Cardiac muscle cell (in vitro differentiated cells and primary cell): ENCODE measurements at regions not wholly inside any gene's neighbourhood (a gene's known extent, or its start where the extent isn't known, plus 50 kb on each side); places are given as distances from the start of the nearest gene placed in this dataset.

Source experiments
- DNase-seq, 2 donors: peaks; one replicate each; pipeline versions ENCODE4 v3.0.0 to v3.0.0-alpha.2; 2010 to 2017; ENCODE audit warnings: low read depth in 1 of 2, low spot score in 1 of 2
- H3K27ac ChIP-seq: fragments of 200-600 bp; sonication (generic); 2 replicates; pipeline ENCODE4 v1.5.1; 2016
- H3K27me3 ChIP-seq: fragments of 200-600 bp; sonication (generic); 2 replicates; pipeline ENCODE4 v1.6.0; 2016; ENCODE audit warnings: control low read depth
- H3K36me3 ChIP-seq: fragments of 200-600 bp; sonication (generic); 2 replicates; pipeline ENCODE4 v1.5.1; 2016; ENCODE audit warnings: control low read depth
- H3K4me1 ChIP-seq: fragments of 200-600 bp; sonication (generic); 2 replicates; pipeline ENCODE4 v1.8.1; 2017; ENCODE audit warnings: low read depth, mild to moderate bottlenecking, mixed run types
- H3K4me3 ChIP-seq: fragments of 200-600 bp; sonication (generic); 2 replicates; pipeline ENCODE4 v1.5.1; 2016; ENCODE audit warnings: mild to moderate bottlenecking
- H3K9me3 ChIP-seq: fragments of 200-600 bp; sonication (generic); 2 replicates; pipeline ENCODE4 v1.5.1; 2017; ENCODE audit warnings: low read depth, mild to moderate bottlenecking, control low read depth
- CTCF ChIP-seq: IDR thresholded peaks from 2 replicates; pipeline ENCODE4 v1.5.1; 2012; ENCODE audit warnings: low read depth, mild to moderate bottlenecking, low read length

- DNase-seq: no peak
- TF ChIP-seq CTCF: no peak
- Histone ChIP-seq H3K4me1 (no peaks in the 10 kb centered on the region), H3K9me3 (no peaks in the 10 kb centered on the region), H3K36me3 (no peaks in the 10 kb centered on the region), H3K27me3 (no peaks in the 10 kb centered on the region), H3K27ac (no peak overlapping the region), H3K4me3 (no peak overlapping the region)
Measured at GRCh38 chr4:98771959-98772632, 113.7 kb upstream of the TSPAN5 start.

DNA sequence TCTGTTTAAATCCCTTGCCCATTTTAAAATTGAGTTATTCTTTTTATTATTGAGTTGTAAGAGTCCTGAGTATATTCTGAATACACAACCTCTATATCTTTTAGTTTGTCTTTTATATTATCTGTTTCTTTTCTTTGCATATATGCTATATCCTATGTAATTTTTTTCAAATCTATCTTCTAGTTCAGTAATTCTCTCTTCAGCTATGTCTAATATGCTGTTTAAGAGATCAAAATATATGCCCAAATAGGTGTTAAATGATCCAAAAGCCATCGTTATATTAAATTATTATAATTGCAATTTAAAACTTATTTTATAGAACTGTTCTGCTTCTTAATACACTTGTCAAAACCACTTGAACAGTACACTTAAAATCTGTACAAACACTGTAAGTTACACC lies 107.4 kb upstream of the TSPAN5 start:
- Histone ChIP-seq H3K27ac (no peak overlapping the region), H3K4me3 (no peak overlapping the region), H3K9me3 (no peaks in the 10 kb centered on the region), H3K36me3 (no peaks in the 10 kb centered on the region), H3K4me1 (no peaks in the 10 kb centered on the region), H3K27me3 (no peaks in the 10 kb centered on the region)
- TF ChIP-seq CTCF: no peak
- DNase-seq: no peak

DNA sequence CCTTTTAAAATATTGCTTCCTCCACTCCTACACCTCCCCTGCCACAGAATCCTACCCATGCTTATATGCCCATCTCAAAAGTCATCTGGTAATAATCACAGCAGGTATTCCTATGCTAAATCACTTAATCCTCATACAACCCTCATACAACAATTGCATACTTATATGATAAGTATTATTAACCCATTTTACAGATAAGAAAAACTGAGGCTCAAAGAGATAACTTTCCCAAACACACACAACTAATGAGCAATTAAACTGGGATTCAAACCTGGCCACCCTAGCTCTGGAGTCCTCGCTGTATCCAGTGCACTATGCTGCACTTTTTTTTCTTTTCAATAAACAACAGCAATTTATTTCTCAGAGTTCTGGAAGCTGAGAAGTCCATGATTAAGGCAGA lies 99.8 kb upstream of the TSPAN5 start:
- Histone ChIP-seq H3K27ac (no peak overlapping the region), H3K4me3 (no peak overlapping the region), H3K9me3 (no peaks in the 10 kb centered on the region), H3K27me3 (no peaks in the 10 kb centered on the region), H3K36me3 (no peaks in the 10 kb centered on the region), H3K4me1 (no peaks in the 10 kb centered on the region)
- no peak for TF ChIP-seq CTCF
- DNase-seq: no peak

DNA sequence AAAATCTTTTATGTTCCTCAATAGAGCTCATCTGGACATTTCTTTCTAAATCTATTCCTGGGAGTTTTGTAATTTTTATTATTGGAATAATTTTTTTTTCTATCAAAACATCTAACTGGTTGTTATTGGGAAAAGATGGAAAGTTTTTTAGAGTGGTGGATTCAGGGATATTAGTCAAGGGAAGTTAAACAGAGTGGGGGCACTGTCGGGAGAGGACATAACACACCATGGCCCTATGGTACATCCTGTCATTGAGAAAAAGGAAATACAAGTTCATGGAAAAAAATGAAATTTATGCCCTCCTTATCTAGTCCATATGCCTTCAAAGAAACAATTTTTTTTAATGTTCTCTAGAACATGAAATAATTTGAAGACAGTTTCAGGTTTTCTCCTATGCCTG lies 96.3 kb upstream of the TSPAN5 start:
- H3K4me1 ChIP-seq: no peaks in the 10 kb centered on the region
- no peaks in the 10 kb centered on the region for H3K27me3 ChIP-seq
- no peaks in the 10 kb centered on the region for H3K9me3 ChIP-seq
- H3K36me3 ChIP-seq: no peaks in the 10 kb centered on the region
- no peak overlapping the region for H3K27ac ChIP-seq
- no peak overlapping the region for H3K4me3 ChIP-seq
- no peak for TF ChIP-seq CTCF
- no peak for DNase-seq

GRCh38 chr4:98749206-98749605 lies 90.8 kb upstream of the TSPAN5 start:
- no peak for TF ChIP-seq CTCF
- Histone ChIP-seq H3K4me3 (no peak overlapping the region), H3K36me3 (no peaks in the 10 kb centered on the region), H3K9me3 (no peaks in the 10 kb centered on the region), H3K27ac (no peak overlapping the region), H3K27me3 (no peaks in the 10 kb centered on the region), H3K4me1 (peaks cover 8% of the 10 kb centered on the region)
- peak in 1 of 2 donors; percentile 11 for DNase-seq
